ENCODE measurements at regions not wholly inside any gene's neighbourhood (a gene's known extent, or its start where the extent isn't known, plus 50 kb on each side); places are given as distances from the start of the nearest gene placed in this dataset.

DNA sequence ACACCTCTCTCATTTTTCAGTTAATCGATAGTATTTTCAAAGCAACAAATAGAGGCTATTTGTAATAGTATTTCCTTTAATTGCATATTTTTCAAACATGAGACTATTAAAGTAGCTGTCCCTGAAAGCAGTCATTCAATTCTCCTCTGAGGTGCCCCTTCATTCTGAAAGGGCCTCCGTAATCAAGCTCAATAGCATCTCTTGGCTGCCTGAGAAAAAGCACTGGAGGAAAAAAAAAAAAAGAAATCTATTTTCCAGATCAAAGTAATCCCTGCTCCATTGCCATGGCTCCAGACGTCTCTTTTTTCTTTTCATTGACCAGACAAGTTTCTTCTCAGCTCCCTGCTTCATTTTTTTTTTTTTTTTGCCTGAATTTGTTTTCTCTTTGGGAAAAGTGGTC lies 154.5 kb upstream of the BLID start:
- no peak for DNase-seq (ENCODE audit: low read depth)
- TF ChIP-seq, protein P1, sequence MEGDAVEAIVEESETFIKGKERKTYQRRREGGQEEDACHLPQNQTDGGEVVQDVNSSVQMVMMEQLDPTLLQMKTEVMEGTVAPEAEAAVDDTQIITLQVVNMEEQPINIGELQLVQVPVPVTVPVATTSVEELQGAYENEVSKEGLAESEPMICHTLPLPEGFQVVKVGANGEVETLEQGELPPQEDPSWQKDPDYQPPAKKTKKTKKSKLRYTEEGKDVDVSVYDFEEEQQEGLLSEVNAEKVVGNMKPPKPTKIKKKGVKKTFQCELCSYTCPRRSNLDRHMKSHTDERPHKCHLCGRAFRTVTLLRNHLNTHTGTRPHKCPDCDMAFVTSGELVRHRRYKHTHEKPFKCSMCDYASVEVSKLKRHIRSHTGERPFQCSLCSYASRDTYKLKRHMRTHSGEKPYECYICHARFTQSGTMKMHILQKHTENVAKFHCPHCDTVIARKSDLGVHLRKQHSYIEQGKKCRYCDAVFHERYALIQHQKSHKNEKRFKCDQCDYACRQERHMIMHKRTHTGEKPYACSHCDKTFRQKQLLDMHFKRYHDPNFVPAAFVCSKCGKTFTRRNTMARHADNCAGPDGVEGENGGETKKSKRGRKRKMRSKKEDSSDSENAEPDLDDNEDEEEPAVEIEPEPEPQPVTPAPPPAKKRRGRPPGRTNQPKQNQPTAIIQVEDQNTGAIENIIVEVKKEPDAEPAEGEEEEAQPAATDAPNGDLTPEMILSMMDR (conservative IDR thresholded peaks at IDR 0.05; ENCODE audit: low read depth, low read length): no peak
- no peak overlapping the region for H3K4me3 ChIP-seq (ENCODE audit: low read length)

- no peak overlapping the region for H3K4me3 ChIP-seq (ENCODE audit: low read length)
- no peak for DNase-seq (ENCODE audit: low read depth)
- TF ChIP-seq, protein P1 (conservative IDR thresholded peaks at IDR 0.05; ENCODE audit: low read depth, low read length): no peak
These were observed 153.8 kb upstream of the BLID start for GRCh38 chr11:122269824-122270223.

- DNase-seq (ENCODE audit: low read depth): no peak
These were observed 152.7 kb upstream of the BLID start for GRCh38 chr11:122268601-122269130.

DNA sequence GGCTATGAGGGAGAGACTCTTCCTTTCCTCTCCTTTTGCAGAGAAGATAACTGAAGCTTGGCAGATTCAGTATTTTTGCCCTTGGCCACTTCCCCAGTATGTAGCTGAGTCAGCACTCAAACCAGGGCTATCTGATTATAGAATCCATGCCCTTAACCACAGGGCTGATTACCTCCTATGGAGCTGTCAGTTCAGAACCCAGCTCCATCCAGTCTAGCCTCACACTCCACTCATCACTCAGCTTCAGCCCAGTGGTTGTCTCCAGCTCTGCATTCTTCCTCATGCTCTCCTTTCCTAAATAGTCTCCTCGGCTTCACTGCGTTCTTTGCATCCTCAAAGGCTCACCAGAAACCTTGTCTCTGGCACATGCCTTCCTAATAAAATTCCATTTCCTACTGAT lies 151.6 kb upstream of the BLID start:
- TF ChIP-seq, protein P1 (conservative IDR thresholded peaks at IDR 0.05; ENCODE audit: low read depth, low read length): no peak
- no peak for DNase-seq (ENCODE audit: low read depth)
- H3K4me3 ChIP-seq (ENCODE audit: low read length): no peak overlapping the region

More at GRCh38 chr11:122268601-122269130, 152.7 kb upstream of the BLID start:
- TF ChIP-seq, protein P1 (conservative IDR thresholded peaks at IDR 0.05; ENCODE audit: low read depth, low read length): no peak
- no peak overlapping the region for H3K4me3 ChIP-seq (ENCODE audit: low read length)

- DNase-seq (ENCODE audit: low read depth): no peak
- no peak overlapping the region for H3K4me3 ChIP-seq (ENCODE audit: low read length)
- TF ChIP-seq, protein P1 (conservative IDR thresholded peaks at IDR 0.05; ENCODE audit: low read depth, low read length): no peak
These were observed 150.0 kb upstream of the BLID start for GRCh38 chr11:122265981-122266380.

GRCh38 chr11:122264121-122264520 lies 148.1 kb upstream of the BLID start:
- H3K4me3 ChIP-seq (ENCODE audit: low read length): no peak overlapping the region
- TF ChIP-seq, protein P1 (conservative IDR thresholded peaks at IDR 0.05; ENCODE audit: low read depth, low read length): no peak
- no peak for DNase-seq (ENCODE audit: low read depth)

- no peak for DNase-seq (ENCODE audit: low read depth)
- no peak overlapping the region for H3K4me3 ChIP-seq (ENCODE audit: low read length)
- TF ChIP-seq, protein P1 (conservative IDR thresholded peaks at IDR 0.05; ENCODE audit: low read depth, low read length): no peak
These were observed 145.5 kb upstream of the BLID start for GRCh38 chr11:122261546-122261945.

All from retinal pigment epithelial cell (primary cell).